ENCODE measurements at regions not wholly inside any gene's neighbourhood (a gene's known extent, or its start where the extent isn't known, plus 50 kb on each side); places are given as distances from the start of the nearest gene placed in this dataset.

DNA sequence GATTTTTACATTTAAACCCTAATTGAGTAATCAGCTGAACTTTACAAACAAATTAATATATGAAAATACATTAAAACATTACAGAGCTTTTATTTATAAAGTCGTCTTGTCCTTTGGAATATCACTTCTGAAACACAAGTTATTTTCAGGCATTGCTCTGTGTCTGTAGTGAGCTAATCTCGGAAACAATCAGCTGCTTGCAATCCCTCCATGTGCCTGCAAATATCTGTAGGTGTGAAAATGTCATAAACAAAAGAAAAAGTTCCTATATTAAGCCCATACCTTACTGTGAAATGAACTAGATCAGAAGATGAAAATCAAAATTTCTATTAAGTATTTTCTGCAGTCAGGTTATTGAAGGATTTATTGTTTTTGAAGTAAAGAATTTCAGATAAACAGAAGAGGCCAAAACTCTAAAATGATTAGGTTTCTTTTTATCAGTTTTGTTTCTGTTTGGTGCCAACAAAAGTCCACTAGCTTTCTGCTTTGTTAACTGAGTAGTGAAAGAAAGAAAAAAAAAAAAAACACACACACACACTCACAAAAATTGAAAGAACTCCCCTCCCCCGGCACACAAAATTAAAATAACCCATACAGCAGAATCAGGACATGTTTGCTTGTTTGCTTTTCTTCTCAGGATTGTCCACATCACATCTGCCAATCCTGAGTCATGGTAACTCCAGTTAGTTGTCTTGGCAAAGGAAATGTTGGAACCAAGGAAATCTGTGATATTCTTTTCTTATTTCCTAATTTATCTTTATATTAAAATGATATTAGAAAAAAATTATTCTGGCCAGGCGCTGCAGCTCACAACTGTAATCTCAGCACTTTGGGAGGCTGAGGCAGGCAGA lies 627.0 kb upstream of the SLC39A10 start:
- no peak for DNase-seq

DNA sequence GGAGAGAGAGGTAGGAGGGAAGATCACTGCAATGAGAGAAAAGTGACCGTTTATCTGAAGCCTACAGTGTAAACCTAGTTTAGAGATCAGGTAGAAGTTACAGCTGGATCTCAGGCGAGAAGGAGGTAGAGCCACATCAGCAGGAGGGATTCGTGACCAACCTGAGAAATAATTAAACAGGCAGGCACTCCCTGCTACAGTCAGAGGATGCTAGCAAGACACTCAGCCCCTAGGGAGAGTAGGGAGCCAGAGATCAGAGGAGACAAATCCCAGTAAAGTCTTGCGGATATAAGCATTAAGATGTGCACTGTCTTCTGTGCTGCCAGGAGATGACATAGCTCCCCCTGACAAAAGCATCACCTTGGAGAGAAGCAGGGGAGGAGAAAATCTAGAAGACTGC lies 629.1 kb upstream of the SLC39A10 start:
- no peak for DNase-seq

DNA sequence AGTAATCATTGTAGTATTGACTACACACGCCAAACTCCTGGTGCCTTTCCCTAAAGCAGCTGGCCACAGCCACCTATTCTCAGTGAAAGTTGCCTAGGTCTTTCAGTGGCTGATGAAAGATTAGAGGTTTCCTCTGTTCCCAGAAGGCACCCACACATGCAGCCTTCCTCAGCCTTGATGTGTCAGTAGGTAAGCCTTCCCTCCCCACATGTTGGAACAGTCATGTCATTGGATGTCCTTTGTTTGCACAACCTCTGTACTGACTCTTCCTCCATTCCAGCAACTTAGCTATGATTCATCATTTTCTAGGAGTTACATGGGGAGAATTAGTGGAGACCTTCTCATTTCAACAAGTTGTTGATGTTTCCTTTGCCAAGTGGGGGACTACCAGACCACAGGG lies 630.8 kb upstream of the SLC39A10 start:
- no peak for DNase-seq

DNA sequence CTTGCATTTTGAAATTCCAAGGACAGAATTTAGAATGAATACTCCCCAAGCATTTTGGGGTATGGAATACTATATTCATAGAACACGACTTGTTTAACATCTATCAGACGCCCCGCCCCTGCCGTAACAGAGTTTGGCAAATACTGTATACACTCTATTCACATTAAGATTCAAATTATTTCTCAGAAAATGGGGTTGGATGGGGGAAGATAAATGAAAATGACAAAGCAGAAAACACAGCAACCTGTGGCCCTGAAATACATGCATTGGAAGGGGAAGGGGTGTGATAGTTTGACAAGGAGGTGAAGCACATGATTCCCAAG lies 634.6 kb upstream of the SLC39A10 start:
- no peak for DNase-seq

DNA sequence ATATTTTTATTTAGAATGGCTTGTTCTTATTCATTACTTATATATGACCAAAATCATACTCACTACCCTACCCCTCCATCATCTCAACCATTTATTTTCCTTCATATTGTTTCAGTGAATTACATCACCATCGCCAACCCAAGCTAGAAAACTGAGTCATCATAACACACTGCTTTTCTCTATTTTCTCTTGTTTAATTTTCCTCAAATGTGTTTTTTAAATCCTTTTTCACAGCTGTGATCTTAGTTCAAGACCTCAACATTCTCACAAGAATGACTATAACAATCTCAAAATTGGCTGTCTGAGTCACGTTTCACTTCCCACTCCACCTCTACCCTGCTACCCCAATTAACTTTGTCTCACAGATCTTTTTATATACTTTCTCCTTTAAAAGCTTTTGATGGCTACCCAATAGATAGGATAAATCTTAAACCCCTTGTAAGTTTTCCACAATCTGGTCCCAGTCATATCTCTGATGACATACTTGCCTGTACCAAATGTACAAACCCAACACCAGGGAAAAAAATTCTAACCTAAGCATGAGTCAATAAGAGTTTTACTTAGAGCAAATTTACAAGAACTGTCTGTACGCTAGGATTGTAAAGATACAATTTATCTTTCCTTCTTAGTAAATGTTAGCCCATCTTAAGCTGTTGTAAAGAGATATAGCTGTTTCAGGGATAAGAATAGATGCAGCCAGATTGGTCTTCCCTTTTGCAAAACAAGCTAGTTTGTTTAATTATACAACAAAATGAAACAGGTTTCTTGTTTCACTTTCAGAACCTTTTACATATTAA lies 635.1 kb upstream of the SLC39A10 start:
- no peak for DNase-seq

DNA sequence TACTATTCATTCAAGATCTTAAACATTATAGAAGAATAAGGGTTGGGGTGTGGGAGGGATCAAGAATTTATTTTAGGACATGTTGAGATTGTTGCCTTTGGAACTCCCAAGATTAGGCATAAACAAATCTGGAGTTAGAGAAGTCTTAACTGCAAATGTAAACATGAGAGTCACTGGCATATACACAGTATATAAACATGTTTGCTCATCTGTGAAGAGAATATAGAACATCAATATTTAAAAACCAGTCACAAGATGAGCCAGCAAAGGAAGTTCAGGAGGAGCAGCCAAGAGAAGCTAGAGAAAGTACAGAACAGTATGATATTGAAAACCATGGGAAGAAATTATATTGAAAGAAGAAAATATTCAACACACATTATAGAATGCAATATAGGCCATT lies 638.6 kb upstream of the SLC39A10 start:
- DNase-seq: no peak

DNA sequence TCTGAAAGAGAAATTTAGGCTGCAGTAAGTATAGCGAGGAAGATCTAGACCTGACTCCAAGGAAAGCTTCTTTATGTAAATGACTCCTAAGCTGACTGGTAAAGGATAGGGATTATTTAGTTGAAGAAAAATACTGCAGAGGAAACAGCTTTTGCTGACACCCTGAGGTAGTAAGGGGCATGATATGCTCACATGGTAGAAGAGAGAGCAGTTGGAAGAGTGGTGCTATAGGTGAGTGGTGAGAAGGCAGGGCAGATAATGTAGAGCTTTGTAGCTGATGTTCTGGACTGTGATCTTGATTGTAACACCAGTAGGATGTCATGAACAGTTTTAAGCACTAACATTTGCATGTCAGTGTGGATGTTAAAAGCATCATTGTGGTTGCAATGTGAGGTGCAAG lies 639.1 kb upstream of the SLC39A10 start:
- no peak for DNase-seq

DNA sequence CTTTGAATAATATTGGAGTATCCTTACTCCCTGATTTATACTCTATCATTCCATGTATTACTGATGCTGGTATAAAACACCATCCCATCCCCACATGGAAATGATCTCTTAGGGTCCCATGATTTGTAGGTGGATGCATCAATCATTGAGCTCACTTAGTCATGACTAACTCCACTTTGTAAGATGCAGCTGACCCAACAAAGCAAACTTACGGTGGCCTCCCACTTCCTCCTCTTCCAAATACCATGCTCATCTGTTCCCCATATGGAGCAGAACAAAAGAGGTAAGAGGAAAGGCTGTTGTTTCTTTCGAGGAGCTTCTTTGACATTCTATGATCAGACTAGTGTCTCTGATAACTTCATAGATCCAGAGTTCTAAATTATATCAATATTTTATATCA lies 640.2 kb upstream of the SLC39A10 start:
- DNase-seq: no peak

DNA sequence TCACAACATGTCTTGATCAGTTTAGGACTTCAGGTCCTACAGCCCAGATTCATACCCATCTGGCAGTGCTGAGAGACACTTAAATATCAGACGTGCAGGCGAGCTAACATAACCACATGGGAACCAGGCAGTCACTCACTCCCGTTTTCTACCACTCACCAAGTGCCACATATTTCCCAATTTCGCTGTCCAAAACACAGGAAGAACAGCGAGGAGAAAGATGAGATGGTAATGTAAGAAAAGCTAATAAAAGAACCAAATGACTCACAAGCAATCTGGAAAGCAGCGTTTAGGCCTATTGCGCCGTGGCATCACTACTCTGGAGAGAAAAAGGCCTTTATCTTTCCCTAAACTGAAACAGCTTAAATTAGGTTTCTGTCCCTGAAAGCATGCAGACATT lies 647.8 kb upstream of the SLC39A10 start:
- DNase-seq: no peak

DNA sequence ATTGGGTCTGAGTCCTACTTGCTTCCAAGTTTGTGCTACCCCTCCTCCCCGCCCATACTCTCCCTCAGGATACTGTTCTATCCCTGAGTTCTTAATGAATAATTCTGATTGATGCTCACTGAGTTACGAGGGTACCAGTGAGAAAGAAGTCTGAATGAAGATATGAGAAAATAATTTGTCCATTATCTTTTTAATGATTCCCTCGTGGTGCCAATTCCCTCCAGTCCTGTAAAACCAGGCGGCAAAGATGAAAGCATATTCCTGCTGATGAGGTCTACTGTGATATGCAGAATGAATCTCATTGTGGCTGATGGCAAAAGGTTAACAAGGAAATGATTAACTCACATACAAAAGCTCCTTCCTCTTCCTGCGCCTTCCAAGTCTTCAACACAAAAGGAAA lies 650.2 kb upstream of the SLC39A10 start:
- DNase-seq: no peak

DNA sequence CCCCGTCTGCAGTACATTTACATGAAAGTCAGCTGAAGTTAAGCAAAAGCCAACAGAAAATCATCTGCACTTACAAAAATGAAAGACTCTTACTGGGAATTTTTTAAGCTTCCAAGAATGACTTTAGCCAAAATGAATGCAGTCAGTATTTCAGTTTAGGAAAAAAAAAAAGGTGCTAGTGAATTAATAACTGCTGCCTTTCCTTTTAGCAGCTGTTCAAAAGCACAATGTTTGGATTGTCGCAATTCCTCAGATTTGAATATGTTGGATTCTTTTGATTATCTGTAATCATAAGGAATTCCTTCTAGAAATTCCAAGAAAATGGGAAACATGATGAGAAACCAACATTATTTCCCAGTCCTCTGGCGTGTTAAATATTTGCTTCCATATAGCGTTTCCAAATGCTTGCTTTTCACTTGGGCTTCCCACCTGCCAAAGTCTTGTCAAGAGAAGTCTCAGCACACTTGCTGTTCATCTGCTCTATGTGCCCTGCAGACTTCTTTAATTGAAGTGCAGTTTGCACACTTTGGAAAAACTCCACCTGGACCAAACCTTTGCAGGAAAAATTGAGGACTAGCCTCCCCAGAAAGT lies 653.0 kb upstream of the SLC39A10 start:
- DNase-seq: no peak

DNA sequence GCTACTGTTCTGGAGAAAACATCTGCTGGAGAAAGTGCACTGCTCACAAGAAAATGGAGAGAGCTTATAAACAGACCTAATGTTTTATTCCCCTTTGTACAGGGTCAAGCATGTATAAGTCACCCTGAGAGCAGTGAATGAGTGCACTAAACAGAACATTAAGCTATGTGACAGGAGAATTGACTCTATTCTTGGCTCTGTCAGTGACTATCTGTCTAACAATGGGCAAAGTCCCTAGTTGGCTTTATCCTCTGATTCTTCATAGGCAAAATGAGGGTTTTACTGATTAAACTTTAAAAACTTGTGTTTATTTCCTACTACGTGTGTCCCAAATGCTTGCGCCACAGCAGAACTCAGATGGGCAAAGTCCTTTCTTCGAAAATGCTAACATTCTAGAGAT lies 655.1 kb upstream of the SLC39A10 start:
- no peak for DNase-seq

DNA sequence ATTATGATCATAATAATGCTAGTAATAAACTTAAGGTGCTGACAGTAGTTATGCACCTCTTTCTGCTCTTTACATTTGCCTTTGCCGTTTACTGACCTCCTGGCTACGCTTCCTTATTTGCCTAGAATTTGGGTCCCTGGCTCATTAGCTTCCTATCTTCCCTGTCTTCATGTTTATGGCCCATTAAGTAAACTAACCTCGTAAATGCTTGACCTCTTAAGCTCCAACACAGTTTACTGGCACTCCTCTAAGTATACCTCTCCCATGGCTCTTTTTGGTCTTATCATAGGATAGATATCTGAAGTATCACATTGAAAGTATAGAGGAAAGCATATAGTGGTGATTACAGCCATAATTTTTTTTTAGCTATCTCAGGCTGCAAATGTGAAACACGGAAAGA lies 657.3 kb upstream of the SLC39A10 start:
- DNase-seq: no peak

DNA sequence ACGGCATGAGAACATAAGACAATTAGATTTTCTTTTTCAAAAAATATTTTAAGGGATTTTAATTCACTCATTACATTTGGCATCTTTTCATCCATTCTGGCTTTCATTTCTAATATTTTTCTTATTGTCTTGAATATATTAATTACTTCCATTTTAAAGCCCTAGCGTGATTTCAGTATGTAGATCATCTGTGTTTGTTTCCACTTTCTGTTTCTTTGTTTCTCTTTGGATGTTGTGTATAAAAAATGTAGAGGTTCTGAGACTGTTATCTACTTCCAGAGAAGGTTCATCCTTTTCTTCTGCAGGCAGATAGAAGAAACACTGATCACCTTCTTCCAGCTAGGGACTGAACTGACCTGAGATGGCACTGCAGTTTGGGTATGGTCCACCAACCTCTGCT lies 664.4 kb upstream of the SLC39A10 start:
- DNase-seq: no peak

DNA sequence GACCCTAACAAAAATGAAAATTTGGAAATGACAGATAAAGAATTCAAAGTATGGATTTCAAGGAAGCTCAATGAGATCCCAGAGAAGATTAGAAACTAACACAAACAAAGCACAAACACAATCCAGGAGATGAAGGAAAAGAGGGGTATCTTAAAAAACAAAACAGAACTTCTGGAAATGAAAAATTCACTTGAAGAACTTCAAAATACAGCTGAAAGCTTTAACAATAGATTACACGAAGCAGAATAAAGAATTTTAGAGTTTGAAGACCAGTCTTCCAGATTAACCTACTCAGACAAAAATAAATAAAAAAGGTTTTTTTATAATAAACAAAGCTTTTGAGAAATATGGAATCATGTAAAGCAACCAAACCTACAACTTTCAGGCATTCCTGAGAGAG lies 671.8 kb upstream of the SLC39A10 start:
- DNase-seq: no peak

DNA sequence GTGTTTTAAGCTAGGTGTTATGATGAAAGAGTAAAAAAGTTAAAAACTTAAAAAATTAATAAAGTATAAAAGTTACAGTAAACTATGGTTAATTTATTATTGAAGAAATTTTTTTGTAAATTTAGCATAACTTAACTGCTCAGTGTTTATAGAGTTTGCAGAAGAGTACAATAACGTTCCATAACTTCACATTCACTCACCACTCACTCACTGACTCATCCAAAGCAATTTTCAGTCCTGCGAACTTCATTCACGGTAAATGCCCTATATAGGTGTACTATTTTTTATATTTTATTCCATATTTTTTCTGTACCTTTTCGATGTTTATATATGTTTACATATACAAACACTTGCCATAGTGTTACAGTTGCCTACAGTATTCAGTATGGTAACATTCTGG lies 694.8 kb upstream of the SLC39A10 start:
- no peak for DNase-seq

DNA sequence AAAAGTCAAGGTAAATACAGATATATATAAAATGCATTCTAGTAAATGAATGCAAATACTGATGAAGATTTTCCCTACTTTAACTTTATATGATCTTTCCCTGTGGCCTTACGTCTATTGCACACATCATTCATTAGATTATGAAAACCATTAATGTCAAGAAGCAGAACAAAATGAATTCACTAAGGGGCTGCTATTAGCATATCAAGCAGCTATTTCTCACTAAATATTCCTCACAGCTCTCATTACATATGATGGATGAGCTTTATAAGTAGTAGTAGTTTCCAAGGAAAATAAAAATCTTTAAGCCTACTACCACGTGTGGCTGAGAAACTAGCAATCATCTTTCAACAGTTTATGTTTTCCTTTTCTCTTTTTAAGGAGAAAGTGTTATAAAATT lies 702.8 kb upstream of the SLC39A10 start:
- no peak for DNase-seq

DNA sequence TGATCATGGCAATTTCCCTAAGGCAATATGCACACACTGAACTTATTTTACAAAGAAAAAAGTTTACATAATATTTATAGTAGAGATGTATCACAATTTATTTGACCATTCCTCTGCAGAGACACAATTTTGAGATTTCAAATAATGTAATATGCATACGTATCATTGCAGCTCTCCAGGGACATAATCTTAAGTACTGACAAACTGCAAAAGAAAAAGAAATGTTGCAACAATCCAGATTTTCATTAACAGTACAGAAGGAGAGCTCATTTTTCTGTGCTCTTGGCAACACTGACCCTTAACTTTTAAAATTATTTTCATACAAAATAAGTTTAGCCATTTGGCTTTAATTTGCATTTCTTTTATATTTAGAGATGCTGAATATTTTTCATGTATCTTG lies 710.2 kb upstream of the SLC39A10 start:
- no peak for DNase-seq

DNA sequence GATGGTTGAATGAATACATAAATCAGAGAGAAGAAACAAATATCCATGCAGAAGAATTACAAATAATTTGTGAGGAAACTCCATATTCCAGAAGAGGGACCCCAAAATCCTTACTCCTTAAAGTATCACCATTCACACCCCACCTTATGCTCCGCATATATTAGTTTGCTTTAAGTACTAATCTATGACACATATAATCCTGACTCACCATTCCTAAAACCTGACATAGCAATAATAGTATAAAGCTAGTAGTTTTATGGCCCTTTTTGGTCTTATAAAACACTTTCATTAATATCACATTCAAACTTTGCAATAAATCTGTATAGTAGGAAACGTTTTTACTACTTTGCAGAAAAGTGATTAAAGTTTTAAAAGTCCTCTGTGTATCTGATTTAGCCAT lies 719.0 kb upstream of the SLC39A10 start:
- DNase-seq: no peak

DNA sequence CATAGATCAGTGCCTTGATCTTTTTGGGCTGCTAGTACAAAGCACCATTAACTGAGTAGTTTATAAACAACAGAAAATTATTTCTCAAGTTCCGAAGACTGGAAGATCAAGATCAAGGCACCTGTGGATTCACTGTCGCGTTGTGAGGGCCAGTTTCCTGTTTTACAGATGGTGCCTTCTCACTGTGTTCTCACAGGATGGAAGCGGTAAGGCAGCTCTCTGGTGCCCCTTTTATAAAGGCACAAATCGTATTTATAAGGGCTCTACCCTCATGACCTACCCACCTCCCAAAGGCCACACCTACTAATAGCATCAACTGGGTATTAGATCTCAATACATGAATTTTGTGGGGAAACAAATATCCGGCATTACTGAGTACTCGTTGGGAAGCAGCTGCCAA lies 729.5 kb upstream of the SLC39A10 start:
- no peak for DNase-seq

DNA sequence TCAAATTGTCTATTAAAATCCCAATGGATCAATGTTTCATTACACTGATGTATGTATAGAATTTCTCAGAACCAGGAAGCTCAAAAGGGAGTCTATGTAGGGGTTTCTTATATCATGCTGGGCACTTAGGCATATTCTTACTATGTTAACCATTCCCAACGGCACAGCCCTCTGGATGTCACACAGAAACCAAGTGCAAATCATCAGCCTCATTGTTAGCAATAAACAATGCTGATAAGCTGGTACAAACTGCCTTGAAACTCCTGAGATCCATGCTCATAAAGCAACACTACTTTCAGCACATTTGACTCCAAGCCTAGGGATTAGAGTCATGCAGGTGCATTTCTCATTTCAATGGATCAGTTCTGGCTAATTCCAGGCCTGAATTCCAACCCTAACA lies 730.2 kb upstream of the SLC39A10 start:
- no peak for DNase-seq

DNA sequence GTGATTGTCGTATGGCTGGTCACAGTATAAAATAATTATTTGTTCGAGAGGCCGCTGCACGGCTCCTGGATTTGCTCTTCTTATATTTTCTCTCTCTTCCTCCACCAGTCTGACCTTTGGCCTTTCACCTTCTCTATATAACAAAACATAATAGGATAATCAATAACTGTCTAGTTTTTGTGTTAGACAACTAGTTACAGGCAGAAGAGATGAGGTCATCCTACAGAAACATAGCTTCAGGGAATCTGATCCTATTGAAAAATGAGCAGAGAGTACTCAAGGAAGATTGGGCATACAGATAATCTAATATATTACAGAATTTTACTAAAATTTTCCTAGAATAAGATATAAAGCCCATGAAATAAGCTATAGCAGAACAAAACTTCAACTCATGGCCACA lies 731.3 kb upstream of the SLC39A10 start:
- DNase-seq: no peak

DNA sequence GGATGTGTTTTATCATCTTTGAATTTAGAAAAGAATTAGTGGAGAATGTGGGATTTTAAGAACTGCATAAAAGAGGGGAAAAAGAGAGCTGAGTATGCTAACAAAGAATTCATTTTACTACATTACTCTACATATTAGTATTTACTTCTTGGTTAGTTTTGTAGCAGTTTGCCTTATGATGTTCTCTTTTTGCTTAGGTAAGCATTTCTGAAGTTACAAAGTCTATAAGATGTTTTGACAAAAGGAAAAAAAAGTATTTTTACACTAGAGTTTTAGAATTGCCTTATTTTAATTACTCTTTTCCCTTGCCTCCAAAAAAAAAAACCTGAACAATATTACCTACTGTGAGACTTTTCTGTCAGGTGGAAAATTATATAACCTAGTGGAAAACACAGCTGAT lies 739.5 kb upstream of the SLC39A10 start:
- no peak for DNase-seq

DNA sequence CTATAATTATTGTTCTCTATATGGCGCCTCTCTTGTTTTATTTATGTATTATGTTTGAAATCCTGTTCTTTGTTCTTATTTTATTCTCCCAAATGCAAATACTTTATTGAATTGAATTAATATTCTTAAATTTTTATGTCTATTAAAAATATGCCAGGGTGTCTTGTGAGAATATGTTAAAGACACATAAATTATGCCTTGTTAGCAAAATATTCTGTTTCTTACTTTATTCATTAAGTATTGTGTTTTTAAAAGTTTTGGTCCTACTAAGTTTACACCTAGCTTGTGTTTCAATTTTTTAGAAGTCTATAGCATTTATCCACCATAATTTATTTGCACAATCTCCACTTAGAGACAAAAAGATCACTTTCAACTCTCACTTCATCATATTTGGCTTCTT lies 741.5 kb upstream of the SLC39A10 start:
- no peak for DNase-seq
